ENCODE measurements at regions not wholly inside any gene's neighbourhood (a gene's known extent, or its start where the extent isn't known, plus 50 kb on each side); places are given as distances from the start of the nearest gene placed in this dataset.

DNA sequence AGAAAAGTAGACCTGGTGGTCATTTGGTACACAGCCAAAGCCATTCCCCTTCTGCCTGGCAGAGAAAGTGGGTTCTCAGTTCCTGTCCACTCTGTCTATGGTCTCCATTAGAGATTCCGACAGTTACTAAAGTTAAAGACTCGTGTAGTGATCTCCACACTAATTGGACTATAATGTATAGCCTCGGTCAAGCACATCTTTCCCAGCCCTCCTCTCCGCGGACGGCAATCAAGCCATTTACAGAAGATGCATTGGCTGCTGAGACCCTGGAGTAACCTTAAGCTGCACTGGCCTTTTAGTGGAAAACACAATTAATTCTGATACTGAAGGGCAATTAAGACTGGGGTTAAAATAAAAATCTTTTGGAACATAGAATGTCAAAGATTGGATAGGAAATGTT lies 865.3 kb downstream of the MCTP2 start:
- no peak for DNase-seq

DNA sequence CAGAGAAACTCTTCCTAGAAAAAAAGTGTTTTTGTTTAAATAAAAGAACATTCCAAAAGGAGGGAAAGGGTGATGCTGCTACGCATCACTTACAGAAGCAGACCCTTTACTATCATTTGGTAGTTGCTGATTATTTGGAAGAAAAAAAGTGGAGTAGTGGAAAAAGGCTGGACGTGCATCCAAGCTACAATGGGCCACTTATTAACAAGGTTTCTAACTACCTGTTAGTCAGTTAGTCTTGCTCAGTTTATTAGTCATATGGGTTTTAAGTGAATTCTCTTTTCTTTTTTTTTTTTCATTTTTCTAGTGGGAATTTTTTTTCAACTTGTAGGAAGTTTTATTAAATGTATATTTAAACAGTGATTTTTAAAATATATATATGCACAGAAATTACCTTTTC lies 866.0 kb downstream of the MCTP2 start:
- DNase-seq: no peak

DNA sequence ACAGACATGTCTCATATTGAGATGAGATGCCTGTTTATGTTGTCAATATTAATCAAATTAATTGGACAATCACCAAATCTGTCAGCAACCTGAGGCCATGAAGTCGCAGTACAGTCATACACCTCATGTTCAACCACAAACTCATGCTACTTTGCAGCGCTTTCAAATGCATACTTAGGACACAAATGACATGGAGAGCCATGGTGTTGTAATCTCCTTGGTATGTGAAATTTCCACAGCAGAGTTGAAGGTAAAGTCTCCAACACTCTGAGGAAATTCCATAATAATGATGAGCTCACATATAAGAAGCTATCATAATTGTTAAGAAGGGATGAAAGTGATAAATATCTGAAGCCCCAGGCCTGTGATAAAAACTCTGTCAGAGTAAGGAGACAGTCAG lies 873.9 kb downstream of the MCTP2 start:
- DNase-seq: no peak

DNA sequence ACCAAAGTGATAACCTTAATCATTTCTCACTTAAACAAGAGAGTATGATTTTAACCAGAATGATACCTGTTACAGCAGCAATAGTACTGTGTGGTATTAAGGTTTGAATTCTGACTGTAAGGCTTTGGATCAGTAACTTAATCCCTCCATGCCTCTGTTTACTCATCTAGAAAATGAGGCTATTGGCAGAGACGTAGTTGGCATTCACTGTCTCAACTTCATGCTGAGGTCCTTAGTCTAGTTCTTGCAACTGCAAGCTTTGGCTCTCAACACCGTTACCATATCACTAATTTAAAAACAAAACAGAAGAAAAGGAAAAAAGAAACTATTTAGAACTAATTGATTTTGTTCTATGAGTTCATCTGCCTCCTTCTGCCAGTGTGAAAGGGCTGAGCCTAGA lies 875.4 kb downstream of the MCTP2 start:
- DNase-seq: no peak

DNA sequence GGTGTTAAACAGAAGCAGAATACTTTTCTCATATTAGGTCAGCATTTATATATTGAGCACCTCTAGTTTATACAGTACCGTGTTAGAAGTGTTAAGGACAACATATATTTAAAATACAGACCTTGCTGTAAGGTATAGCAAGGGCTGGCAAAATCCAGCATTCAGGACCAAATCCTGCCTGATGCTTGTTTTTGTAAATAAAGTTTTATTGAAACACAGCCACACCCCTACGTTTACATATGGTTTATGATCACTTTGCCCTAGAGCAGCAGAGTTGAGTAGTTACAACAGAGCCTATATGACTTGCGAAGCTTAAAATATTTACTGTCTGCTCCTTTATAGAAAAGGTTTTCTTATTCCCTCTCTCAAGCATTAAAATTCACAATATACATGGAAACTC lies 877.3 kb downstream of the MCTP2 start:
- no peak for DNase-seq

DNA sequence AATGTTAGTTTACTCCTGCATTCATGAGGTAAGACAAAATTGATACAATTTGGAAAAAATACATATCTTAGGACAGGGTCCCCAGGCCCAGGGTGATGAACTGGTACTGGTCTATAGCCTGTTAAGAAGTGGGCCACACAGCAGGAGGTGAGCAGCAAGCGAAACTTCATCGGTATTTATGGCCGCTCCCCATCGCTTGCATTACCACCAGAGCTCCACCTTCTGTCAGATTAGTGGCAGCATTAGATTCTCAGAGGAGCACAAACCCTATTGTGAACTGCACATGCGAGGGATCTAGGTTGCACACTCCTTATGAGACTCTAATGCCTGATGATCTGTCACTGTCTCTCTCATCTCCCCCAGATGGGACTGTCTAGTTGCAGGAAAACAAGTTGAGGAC lies 880.6 kb downstream of the MCTP2 start:
- no peak for DNase-seq

DNA sequence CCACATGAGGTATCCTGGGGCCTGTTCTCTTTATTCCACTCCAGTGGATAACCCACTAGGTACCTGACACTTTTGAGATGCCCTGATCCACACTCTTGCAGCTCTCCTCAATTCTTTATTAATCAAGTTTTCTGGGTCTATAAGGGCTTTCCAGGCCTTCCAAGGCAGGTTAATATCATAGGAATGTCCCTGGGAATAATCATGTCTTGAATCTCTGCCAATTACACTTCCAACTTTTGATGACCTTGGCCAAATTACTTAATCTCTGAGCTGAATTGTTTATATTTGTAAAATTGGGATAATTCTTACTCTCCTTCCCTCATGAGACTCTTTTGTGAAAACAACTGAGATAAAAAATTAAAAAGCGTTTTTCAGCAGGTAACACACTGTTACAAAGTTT lies 881.7 kb downstream of the MCTP2 start:
- no peak for DNase-seq

DNA sequence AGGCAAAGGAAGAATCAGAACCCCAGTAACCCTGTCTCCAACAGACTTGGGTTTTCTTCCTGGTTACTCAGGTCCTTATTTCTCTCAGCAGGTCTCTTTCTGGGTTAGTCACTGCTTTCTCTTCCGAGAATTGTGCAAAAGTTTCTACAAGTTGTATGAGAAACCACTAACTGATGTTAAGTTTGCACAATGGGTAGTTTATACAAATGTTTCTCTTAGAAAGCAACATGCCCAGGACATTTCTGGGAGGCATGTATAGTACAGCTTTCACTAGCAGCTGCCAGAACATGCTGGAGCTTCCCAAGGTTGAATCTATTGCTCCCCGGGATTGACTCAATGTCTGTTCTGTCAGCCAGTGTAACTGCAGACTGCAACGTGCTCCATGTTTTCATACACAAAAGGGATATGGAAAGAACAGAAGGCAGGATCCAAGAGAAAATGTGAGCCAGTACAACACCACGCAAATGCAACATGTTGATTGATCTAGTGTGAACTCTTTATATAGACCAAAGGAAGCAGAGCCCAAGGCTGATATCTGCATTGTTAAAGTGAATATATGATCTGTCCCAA lies 887.8 kb downstream of the MCTP2 start:
- no peak for DNase-seq

DNA sequence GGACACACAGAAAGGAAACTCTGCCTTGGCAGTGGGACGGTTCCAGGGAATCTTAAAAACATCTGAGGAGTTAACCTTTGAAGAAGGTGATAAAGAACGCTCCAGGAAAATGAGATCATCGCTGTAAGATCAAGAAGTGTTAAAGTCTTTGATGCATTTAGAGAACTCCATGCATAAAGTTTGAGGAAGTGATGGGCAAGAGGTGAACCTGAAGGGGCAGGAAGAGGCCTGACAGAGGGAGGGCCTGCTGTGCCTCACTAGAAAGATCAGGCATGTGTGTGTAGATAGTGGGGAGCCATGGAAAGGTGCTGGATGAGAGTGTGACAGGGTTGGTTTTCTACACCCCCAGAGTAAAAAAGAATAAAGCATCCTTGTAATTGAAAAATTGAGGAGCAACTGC lies 889.2 kb downstream of the MCTP2 start:
- DNase-seq: no peak

DNA sequence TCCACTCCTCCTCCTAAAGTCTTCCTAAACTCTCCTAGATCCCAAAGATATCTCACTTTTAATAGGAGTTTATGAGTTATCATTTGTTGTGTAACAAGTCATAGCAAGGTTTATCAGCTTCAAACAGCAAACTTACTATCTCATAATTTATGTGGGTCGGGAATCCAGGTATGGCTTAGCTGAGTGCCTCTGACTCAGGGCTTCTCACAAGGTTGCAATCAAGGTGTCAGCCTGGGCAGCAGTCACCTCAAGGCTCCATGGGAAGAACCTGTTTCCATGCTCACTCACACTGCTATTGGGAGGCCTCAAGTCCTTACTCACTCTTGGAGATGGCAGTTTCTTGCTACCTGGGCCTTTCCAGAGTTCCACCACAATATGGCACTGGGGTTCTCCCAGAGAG lies 889.8 kb downstream of the MCTP2 start:
- no peak for DNase-seq

DNA sequence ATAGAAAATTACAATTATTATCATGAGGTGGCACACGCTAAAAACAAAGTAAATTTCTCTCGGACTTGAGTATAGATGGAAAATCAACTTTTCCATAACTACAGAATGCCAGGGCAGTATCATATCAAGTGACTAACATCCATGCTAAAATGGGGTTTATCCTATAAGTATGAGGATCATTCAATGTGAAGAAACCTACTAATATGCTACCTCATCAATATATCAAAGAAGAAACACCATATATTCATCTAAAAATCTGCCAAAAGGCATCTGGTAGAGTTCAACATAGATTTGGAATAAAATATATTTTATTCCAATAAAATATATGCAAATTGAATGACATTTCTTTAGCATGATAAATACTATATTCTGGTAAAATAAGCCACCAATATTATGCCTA lies 894.4 kb downstream of the MCTP2 start:
- DNase-seq: no peak

DNA sequence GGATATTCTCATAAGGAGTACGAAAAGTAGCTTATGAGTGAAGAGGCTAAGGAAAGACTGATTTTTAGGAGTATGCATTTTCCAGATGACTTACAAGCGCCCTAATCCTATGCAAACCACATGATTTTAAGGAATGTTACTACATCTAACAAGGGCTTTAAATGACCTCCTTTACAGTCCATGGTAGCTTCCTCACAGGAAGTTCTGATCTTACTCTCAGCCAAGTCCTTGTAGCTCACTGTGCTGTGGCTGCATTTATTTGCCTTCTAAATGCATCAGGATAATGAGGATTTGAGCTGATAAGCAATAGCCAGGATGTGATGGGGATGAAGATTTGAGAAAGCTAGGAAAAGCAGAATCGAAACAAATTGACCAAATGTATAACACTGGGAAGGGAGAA lies 896.0 kb downstream of the MCTP2 start:
- no peak for DNase-seq

DNA sequence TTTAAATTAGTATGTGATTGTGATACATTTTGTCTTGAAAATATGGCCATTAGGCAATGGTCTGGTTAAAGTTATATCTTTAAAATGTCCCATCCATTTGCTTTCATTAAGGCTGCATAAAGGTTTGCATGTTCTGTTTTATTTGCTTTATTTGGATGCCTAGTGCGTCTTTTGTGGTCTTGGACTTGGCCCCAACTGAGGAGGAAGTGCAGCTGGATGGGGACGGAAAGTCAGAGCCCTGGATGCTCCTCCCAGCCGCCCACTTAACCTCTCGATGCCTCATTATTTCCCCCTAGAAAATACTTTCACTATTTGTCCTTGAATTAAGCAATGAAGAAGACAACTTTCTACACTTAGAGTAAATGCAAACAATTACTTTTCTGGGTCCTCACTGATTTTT lies 898.2 kb downstream of the MCTP2 start:
- DNase-seq: no peak

DNA sequence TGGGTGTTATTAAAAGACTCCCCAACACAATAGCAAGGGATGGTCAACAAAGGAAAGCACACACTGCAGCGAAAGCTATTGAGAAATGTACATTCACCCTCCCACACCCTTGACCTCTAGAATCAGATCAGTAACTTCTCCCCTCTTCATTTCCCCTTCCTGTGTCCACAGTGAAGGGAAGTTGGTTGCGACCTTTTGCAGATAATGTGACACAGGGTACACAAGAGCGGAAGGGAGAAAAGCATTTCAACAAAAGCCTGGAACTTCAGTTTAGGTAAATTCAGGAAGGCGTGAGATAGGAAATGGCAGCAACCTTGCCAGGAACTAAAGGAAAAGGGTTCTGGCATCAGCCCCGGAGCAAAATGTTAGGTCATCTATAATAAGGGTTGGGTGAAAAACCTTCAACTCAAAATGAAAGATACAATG lies 899.8 kb downstream of the MCTP2 start:
- DNase-seq: no peak

DNA sequence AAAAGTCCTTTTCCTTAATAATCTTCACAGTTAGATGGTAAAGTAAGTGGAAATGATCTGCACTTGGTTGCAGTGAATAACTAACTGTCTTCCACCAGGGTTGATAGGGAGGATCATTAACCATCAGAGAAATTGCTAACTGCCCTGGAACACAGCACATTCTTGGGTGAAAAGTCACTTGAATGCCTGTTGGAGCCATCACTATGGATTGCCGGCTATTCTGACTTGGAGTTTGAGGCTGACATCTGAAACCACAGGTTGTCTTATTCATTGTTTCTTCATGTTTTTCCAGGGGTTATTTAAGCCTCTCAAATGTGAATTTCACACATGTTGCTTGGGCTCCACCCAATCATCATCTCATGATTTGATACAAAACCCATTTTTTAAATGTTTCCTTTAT lies 901.4 kb downstream of the MCTP2 start:
- no peak for DNase-seq

DNA sequence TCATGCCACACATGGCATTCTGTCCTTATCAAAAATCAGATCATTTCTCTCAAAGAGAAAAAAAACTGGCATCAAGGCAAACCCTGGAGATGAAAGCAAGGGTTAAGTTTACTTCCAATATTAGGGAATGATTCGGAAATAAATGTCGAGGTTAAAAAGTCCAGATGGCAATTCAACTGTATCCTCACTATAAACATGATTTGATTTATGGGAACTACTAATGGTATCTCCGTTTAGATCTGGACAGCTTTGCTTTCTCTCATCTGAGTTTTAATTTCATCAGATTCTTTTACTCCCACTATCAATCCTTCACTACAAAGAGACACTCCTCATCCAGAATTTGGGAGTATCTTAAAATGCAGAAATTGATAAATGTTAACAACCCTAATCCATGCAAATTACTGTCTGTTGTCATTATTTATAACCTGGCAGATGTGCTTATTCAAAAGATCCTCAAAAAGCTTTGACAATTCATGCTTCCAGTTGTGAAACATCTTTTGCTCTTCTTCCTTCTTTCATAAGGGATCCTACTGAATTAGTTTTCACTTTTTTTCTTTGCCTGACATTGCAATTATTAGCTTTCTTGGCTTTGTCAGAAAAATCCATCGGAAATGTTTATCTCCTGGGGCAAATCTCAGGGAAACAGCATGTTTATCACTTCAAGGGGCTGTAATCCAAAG lies 903.2 kb downstream of the MCTP2 start:
- DNase-seq: no peak

DNA sequence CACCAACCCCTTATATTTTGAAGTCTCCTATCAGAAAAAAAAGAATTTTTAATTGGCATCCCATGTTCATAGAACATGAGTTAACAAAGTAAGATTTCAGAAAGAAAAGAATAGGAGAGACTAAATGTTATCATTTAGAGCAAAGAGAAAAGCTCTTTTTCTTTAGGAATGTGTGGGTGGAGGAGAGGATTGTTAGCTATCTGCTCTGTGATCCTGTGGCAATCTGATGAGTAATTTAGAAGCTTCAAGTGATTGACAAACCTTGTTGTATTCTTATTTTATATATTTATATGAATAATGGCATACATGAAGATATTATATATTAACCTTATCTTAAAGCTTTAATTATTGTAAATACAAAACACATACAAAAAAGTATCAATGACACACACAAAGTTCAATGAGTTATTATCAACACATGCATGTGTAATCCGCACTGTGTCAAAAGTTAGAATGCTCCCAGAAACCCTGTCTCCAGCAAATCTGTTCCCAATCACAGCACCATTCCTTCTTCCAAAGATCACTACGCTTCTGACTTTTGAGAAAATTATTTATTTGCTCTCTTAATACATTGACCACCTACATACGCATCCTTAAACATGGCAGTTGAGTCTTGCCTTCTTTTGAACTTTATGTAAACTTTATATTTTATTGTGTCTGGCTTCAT lies 907.4 kb downstream of the MCTP2 start:
- no peak for DNase-seq

DNA sequence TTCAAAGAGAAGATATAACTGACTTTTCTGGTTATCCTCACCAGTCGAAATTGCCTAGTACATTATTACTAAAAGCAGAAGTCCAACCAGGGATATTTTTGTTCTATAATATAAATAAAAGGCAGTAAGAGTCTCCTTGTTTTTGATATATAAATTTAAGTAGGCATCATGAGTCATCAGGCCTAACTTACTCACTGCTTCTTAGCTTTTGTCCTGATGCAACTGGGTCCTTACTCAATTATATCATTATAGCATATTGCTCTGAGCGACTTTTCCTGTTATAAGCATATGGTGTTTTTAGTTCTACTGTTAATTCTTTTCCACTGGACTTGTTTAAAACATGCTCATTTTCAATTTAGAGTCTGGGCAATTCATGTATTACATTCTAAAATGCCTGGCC lies 910.1 kb downstream of the MCTP2 start:
- DNase-seq: no peak

DNA sequence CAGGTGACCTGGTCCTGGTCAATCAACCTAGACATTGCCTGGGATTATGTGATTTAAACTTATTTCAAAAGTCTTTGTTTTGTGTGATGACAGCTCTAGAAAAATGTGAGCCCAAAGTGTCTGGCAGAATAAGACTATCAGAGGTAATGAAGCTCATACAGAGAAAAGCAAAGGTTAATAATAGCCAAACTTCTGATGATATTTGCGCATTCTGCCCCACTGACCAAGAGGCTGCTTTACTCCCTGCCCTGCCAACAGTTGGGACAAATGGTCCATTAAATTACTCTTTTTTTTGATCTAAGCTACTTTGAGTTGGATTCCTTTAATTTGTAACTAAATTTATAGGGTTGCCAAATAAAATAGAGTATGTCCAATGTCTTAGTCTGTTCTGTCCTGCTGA lies 911.2 kb downstream of the MCTP2 start:
- DNase-seq: no peak

DNA sequence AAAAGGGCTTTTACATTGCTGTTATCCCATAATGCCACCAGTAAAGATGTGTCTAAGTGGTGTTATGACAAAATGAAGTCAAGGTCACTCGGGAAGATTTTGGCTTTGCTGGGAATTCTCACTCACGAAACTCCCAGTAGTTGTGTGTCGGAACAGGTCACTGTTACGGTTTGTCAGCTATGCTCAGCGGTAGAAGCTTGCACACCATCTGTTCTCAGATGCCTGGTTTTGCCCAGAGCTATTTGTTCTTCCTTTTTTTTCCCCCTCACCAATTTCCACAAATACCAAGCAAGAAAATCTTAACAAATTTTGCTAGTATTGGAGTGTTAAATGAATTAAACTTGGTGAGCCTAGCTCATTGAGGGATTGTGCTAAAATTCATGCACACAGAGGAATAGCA lies 915.1 kb downstream of the MCTP2 start:
- DNase-seq: no peak

DNA sequence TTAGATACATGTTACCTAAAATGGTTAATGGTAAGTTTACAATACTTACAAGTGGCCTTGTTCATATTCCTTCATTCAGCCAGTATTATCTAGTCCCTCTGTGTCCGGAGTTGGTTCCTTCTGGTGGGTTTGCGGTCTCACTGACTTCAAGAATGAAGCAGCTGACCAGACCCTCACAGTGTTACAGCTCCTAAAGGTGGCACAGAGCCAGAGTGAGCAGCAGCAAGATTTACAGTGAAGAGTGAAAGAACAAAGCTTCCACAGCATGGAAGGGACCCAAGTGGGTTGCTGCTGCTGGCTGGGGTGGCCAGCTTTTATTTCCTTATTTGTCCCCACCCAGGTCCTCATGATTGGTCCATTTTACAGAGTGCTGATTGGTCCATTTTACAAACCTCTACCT lies 916.8 kb downstream of the MCTP2 start:
- no peak for DNase-seq

DNA sequence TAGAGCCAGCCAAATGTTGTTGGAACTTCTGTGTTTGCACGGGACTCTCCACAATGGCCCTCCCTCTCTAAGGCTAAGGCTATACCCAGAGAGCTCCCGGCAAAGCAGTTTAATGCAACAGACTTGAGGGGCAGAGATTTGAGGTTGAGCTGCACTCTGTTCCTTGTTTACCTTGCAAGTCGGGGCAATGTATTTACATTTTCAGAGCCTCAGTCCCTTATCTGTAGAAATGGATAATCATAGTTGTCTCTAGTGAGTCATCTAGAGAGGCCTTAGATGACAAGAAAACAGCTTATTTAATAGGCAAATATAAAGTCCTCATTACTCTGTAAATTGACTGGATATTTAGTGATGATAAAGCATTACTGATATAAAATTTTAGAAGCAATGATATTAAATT lies 917.7 kb downstream of the MCTP2 start:
- DNase-seq: no peak

DNA sequence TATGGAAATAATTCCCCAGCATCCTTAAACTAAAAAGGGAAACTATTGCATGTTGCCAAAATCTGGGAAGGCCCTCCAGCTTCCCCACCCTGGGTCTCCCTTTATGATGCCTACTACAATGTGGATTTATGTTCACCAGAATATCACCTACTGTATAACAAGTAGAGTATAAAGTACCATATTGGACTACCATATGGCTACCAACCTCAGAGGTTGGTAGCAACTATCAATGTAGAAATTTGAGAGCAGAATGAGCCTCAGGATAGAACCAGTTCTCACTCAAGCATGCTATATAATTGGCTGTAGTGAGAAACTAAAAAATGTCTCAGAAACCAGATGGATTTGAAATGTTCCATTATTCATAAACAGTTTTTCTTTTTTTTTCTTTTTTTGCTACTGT lies 918.4 kb downstream of the MCTP2 start:
- DNase-seq: no peak

DNA sequence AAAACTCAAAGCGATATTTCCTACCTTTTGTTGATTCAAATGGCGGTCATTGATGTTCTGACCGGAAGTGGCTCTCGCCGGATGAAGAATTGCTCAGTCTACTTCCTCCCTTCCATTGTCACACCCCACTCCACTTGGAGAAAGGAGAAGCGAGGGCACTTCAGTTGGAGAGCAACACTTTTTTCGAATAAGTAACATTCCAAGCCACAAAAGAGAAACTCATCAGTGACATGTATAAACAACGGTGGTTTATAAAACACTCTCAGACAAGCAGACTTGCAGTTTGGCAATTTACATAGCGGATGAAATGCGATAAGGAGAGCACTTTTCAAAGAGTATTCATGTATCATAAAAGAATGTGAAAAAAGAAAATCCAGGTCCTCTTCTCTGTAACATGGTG lies 919.1 kb downstream of the MCTP2 start:
- DNase-seq: no peak

DNA sequence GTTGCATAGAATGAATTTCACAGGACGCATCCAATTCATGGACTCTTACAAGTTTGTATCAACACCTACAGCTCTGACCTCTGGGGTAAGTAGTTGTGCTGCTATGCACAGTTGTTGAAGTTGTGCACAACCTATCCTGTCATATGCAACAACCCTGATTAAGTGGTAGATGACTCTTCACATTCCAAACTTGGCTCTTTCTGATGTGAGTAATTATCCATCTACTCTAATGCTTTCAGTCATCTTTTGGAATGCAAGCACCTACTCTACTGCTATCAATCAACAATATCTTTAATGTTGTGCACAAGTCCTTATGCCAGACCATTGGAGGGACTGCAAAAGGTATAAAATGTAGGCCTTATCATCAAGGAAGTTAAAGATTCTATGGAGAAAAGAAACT lies 921.4 kb downstream of the MCTP2 start:
- no peak for DNase-seq

Data from activated T-cell treated with anti-CD3 and anti-CD28 coated beads for 4 hours (primary cell).